Uterus (tissue), 3 donors: ENCODE measurements at regions not wholly inside any gene's neighbourhood (a gene's known extent, or its start where the extent isn't known, plus 50 kb on each side); places are given as distances from the start of the nearest gene placed in this dataset.

Source experiments
- DNase-seq, 2 donors: peaks; one replicate each; pipeline ENCODE4 v3.0.0-alpha.2; 2019 to 2020
- H3K27ac ChIP-seq, 2 donors: fragments of 200-600 bp; sonication (generic); 1 replicate in 1 of 2; 2 replicates in 1 of 2; pipeline ENCODE4 v1.5.1; 2016 to 2018
- H3K27me3 ChIP-seq, 2 donors: fragments of 200-600 bp; sonication (generic); one replicate each; pipeline ENCODE4 v1.5.1; 2018 to 2019; ENCODE audit warnings: control low read depth in 1 of 2
- H3K36me3 ChIP-seq, 2 donors: fragments of 200-600 bp; sonication (generic); one replicate each; pipeline ENCODE4 v1.5.1; 2019; ENCODE audit warnings: control low read depth in 1 of 2
- H3K4me1 ChIP-seq, 2 donors: fragments of 200-600 bp; sonication (generic); one replicate each; pipeline ENCODE4 v1.5.1; 2018 to 2019; ENCODE audit warnings: control low read depth in 1 of 2
- H3K4me3 ChIP-seq, 2 donors: fragments of 200-600 bp; sonication (generic); 1 replicate in 1 of 2; 2 replicates in 1 of 2; pipeline ENCODE4 v1.5.1; 2018 to 2019; ENCODE audit warnings: mild to moderate bottlenecking in 1 of 2
- H3K9me3 ChIP-seq, 2 donors: fragments of 200-600 bp; sonication (generic); one replicate each; pipeline ENCODE4 v1.5.1; 2019; ENCODE audit warnings: control low read depth in 1 of 2
- CTCF ChIP-seq, 4 experiments: fragments of 200-600 bp in 2 of 4; fragments of 450-650 bp in 2 of 4; sonication (generic) in 2 of 4; IDR thresholded peaks; one replicate each; pipeline ENCODE4 v1.5.1; 2016 to 2019; ENCODE audit warnings: antibody characterized with exemption in 4 of 4, mild to moderate bottlenecking in 2 of 4, moderate library complexity in 1 of 4
- POLR2A ChIP-seq, 2 donors: fragments of 450-650 bp; IDR thresholded peaks; one replicate each; pipeline ENCODE4 v1.6.1; 2016; ENCODE audit warnings: antibody characterized with exemption in 2 of 2, mild to moderate bottlenecking in 1 of 2, moderate library complexity in 1 of 2
- intact Hi-C: fragments of 100-400 bp; cut with DNase I; formaldehyde crosslinking; loops from one replicate; pipeline ENCODE4 v1.15.1; 2023; ENCODE audit warnings: low total_unique reads
- donor health status: DM: yes; HTN: yes; CAD: no.

DNA sequence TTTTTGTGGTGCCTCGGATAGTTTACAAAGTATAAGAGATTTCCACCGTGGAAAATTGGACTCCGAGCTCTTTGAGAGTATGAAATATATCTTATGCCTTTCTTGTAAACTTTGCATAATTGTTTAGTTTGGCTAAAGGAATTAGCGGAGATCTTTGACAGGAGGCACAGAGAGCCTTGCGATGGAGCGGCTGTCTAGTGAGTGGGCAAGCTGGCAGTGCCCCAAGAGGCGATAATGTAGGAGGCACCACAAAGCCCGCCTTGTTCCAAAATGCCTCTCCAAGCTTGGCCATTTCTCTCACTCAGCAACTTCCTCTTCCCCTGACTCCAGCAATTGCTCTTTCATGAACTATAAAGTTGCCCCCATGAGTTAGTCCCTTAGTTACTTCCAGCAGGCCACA is 270.1 kb upstream of the PRICKLE1 start:
- Histone ChIP-seq H3K27ac (no peak overlapping the region), H3K4me3 (no peak overlapping the region), H3K36me3 (no peaks in the 10 kb centered on the region), H3K27me3 (no peaks in the 10 kb centered on the region), H3K9me3 (no peaks in the 10 kb centered on the region), H3K4me1 (no peaks in the 10 kb centered on the region)
- intact Hi-C loops = no loop called here
- no peak for DNase-seq
- TF ChIP-seq CTCF (IDR thresholded peaks at IDR 0.05) (no peak), POLR2A (IDR thresholded peaks at IDR 0.05) (no peak)

DNA sequence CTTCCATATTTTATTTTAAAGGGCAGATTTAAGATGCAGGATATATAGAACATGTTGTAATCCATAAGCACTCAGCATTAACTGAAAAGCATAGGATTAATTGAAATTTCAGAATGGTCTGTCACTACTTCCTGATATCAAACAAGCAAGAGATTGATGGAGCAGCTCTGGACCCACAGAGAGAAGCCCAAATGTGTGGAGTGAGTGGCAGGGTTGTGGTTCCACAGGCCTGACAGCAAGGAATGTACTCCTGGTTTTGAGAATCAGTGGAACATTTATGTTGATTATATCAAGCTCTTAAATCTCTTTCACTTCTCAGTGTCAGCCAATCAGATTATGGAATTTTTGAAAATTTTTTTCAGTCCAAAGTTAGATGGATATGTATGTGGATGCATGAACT is 267.6 kb upstream of the PRICKLE1 start:
- Histone ChIP-seq H3K9me3 (no peaks in the 10 kb centered on the region), H3K36me3 (no peaks in the 10 kb centered on the region), H3K4me3 (no peak overlapping the region), H3K27me3 (no peaks in the 10 kb centered on the region), H3K27ac (no peak overlapping the region), H3K4me1 (no peaks in the 10 kb centered on the region)
- DNase-seq = no peak
- TF ChIP-seq POLR2A (IDR thresholded peaks at IDR 0.05) (no peak), CTCF (IDR thresholded peaks at IDR 0.05) (no peak)
- intact Hi-C loops = no loop called here

- no peaks in the 10 kb centered on the region for H3K4me1 ChIP-seq
- no peaks in the 10 kb centered on the region for H3K36me3 ChIP-seq
- H3K9me3 ChIP-seq = no peaks in the 10 kb centered on the region
- no peak overlapping the region for H3K27ac ChIP-seq
- intact Hi-C loops = no loop called here
- no peaks in the 10 kb centered on the region for H3K27me3 ChIP-seq
- TF ChIP-seq POLR2A (IDR thresholded peaks at IDR 0.05) (no peak), CTCF (IDR thresholded peaks at IDR 0.05) (no peak)
- DNase-seq = no peak
- no peak overlapping the region for H3K4me3 ChIP-seq
Measured at GRCh38 chr12:42855362-42855950, 265.9 kb upstream of the PRICKLE1 start.

GRCh38 chr12:42854826-42855225 is 265.3 kb upstream of the PRICKLE1 start:
- Histone ChIP-seq H3K36me3 (no peaks in the 10 kb centered on the region), H3K27me3 (no peaks in the 10 kb centered on the region), H3K9me3 (no peaks in the 10 kb centered on the region), H3K4me1 (no peaks in the 10 kb centered on the region), H3K27ac (no peak overlapping the region), H3K4me3 (no peak overlapping the region)
- intact Hi-C loops = no loop called here
- TF ChIP-seq POLR2A (IDR thresholded peaks at IDR 0.05) (no peak), CTCF (IDR thresholded peaks at IDR 0.05) (no peak)
- no peak for DNase-seq

- no peaks in the 10 kb centered on the region for H3K4me1 ChIP-seq
- TF ChIP-seq CTCF (IDR thresholded peaks at IDR 0.05) (no peak), POLR2A (IDR thresholded peaks at IDR 0.05) (no peak)
- intact Hi-C loops = no loop called here
- no peaks in the 10 kb centered on the region for H3K27me3 ChIP-seq
- no peaks in the 10 kb centered on the region for H3K36me3 ChIP-seq
- no peak for DNase-seq
- no peaks in the 10 kb centered on the region for H3K9me3 ChIP-seq
- no peak overlapping the region for H3K27ac ChIP-seq
- no peak overlapping the region for H3K4me3 ChIP-seq
Measured at GRCh38 chr12:42854208-42854607, 264.7 kb upstream of the PRICKLE1 start.
